ENCODE measurements at regions not wholly inside any gene's neighbourhood (a gene's known extent, or its start where the extent isn't known, plus 50 kb on each side); places are given as distances from the start of the nearest gene placed in this dataset.

GRCh38 chr6:18973251-18973650 lies 586.1 kb downstream of the RNF144B start (continued):
- no peak for TF ChIP-seq CHD7 (IDR thresholded peaks at IDR 0.05; ENCODE audit: insufficient replicate concordance, low read length)
- TF ChIP-seq ATF2 (IDR thresholded peaks at IDR 0.05; ENCODE audit: low read length), result no peak
- TF ChIP-seq SAP30 (IDR thresholded peaks at IDR 0.05; ENCODE audit: insufficient read depth, insufficient replicate concordance, low read length), result no peak
- no peak for TF ChIP-seq RXRA (IDR thresholded peaks at IDR 0.05; ENCODE audit: insufficient read depth, low read depth, low read length)
- no peak for TF ChIP-seq SP2 (IDR thresholded peaks at IDR 0.05; ENCODE audit: low read length)
- no peak for TF ChIP-seq RFX5 (IDR thresholded peaks at IDR 0.05; ENCODE audit: borderline replicate concordance, low read depth, low read length)

Measured in H1 (cell line).